LNCaP clone FGC (cell line): ENCODE measurements at regions not wholly inside any gene's neighbourhood (a gene's known extent, or its start where the extent isn't known, plus 50 kb on each side); places are given as distances from the start of the nearest gene placed in this dataset.

Experiments used
- DNase-seq: peaks from one replicate; pipeline ENCODE4 v3.0.0-alpha.2; 2011; ENCODE audit warnings: low read depth
- H3K4me3 ChIP-seq: 2 replicates; pipeline ENCODE4 v1.5.1; 2011; ENCODE audit warnings: mild to moderate bottlenecking, low read depth, low read length, control low read depth
- TF ChIP-seq, protein P1 (sequence below): IDR thresholded peaks from 2 replicates; pipeline ENCODE4 v1.5.1; 2012; ENCODE audit warnings: mild to moderate bottlenecking; ENCODE audit not compliant: control insufficient read depth, insufficient read depth; ENCODE audit errors: extremely low read depth

DNA sequence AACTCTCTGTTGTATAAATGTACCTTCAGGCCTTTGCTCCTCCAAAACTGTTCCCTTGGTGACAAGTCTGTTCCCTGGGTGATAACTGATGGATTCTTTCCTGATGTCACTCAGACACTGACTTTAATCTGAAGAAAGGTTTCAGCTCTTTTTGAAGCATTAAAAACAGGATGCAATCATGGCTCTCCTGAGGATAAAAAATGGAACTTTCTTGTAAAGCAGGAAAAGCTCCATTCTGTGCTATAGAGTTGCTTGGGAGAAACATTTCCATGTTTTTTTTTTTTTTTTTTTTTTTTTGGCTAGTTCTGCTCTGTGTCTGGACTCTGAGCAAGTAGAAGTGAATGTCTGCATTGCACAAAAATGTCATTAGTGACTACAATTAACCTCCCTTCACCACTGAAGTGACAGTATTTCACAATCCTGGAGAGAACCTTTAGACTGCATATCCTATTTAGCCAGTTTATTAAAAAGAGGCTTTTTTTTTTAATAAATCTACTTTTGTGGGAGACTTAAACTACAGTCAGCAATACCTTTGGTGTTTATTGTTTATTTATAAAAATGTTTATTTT is 101.7 kb upstream of the PRMT6 start:
- TF ChIP-seq, protein P1, sequence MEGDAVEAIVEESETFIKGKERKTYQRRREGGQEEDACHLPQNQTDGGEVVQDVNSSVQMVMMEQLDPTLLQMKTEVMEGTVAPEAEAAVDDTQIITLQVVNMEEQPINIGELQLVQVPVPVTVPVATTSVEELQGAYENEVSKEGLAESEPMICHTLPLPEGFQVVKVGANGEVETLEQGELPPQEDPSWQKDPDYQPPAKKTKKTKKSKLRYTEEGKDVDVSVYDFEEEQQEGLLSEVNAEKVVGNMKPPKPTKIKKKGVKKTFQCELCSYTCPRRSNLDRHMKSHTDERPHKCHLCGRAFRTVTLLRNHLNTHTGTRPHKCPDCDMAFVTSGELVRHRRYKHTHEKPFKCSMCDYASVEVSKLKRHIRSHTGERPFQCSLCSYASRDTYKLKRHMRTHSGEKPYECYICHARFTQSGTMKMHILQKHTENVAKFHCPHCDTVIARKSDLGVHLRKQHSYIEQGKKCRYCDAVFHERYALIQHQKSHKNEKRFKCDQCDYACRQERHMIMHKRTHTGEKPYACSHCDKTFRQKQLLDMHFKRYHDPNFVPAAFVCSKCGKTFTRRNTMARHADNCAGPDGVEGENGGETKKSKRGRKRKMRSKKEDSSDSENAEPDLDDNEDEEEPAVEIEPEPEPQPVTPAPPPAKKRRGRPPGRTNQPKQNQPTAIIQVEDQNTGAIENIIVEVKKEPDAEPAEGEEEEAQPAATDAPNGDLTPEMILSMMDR: no peak
- no peak for DNase-seq
- no peak overlapping the region for H3K4me3 ChIP-seq

DNA sequence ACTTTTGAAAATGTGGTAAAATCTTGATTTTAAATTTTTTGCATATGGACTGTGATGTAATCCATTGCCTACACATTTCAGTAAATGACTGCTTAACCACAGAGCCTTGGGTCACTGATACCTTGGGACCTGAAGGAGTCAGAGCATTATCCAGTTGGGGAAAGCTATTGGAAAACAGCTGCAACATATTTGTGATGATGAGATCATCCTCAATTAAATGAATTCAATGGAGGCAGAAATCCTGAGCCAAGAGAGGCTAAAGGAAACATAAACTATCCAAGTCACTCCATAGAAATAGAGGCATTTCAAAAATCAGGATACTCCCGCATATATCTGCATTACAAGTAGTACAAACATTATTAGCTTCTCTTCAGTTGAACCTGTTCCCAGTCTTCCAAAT is 99.8 kb upstream of the PRMT6 start:
- no peak for DNase-seq
- TF ChIP-seq, protein P1: no peak
- H3K4me3 ChIP-seq: no peak overlapping the region

DNA sequence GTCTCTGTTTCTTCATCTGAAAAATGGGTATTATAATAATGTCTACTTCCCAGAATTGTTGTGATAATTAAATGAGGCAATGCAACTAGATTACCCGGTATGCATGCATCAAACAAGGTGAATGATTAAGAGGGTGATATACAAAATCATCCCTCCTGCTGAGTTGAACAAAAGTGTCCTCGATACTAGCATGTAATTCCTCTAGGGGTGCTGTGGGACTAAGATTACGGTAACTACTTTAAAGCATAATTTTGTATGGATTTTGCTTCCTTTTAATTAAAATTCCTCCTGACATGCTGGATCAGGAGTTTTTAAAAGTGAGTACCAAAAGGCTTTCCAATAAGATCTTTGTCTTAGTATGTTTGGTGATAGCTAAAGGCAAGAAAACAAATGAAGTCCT is 98.7 kb upstream of the PRMT6 start:
- no peak overlapping the region for H3K4me3 ChIP-seq
- TF ChIP-seq, protein P1: no peak
- no peak for DNase-seq

DNA sequence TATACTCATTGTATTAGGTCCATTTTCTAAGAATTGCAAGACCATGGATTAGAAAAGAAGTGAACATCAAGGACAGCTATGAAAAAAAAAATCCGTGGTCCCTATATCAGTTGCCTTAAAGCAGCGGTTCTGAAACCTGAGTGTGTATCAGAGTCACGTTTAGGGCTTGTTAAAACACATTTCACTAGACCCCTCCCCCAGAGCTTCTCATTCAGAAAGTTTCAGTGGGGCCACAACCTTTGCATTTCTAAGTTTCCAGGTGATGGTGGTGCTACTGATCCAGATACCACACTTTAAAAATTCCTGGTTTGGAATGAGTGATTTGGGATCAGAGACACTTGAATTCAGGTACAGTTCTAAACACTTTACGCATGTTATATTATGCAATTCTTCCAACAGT is 96.1 kb upstream of the PRMT6 start:
- TF ChIP-seq, protein P1: no peak
- DNase-seq: no peak
- no peak overlapping the region for H3K4me3 ChIP-seq

DNA sequence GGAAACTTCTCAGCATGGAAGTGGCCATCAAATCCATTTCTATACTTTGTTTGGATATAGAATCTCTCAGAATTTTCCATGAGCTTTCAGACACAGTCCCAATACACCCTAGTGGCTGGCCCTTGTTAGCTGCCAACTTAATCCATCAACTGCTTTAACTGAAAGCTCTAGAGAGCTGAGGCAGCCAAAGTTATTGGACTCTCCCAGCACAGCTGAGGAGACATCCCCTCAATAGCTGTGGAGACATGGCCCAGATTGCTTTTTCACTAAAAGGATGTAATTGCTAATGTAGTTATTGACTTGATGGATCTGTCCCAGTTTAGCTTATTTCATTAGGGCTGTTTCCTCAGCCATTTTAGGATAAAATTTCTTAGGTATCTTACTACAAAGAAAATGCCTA is 94.8 kb upstream of the PRMT6 start:
- H3K4me3 ChIP-seq: no peak overlapping the region
- TF ChIP-seq, protein P1: no peak
- no peak for DNase-seq

DNA sequence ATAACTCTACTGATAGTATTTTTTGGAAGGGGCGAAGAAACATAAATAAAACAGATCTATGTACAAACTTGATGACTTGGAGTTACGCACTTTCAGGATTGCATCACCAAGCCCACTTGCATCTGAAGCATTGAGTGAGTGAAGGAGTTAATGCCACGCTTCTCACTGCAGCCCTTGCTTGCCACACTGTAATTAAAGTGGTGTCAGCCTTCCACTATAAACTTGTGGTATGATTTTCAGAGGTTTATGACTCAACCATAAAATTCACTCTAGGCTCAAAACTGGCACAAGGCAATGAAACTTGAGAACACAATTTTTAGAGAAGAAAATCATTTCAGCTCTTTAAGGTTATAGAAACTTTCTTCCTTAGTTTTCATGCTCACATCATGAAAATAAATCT is 93.9 kb upstream of the PRMT6 start:
- TF ChIP-seq, protein P1: no peak
- no peak for DNase-seq
- no peak overlapping the region for H3K4me3 ChIP-seq

DNA sequence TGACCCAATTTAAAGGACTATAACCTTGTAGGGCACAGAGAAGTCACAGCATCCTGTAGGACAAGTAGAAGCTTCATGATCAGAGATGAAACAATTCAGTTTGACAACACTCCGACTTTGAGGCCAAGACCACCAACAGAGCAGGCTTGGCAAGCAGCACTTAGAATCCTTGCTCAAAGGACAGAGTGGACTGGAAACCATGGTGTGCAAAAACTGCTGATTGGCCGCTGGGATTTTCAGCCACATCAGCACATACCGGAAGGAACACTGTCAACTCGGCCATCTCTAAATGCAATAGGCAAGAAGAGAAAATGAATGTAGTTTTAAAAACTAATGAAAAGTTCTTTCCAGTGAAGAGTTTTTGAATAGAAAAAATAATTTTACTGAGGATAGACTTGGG is 92.0 kb upstream of the PRMT6 start:
- DNase-seq: no peak
- TF ChIP-seq, protein P1: no peak
- H3K4me3 ChIP-seq: no peak overlapping the region
